ENCODE measurements at regions not wholly inside any gene's neighbourhood (a gene's known extent, or its start where the extent isn't known, plus 50 kb on each side); places are given as distances from the start of the nearest gene placed in this dataset.

- TF ChIP-seq CTCF (IDR thresholded peaks at IDR 0.05) (no peak), POLR2A (IDR thresholded peaks at IDR 0.05) (no peak)
Measured at GRCh38 chr12:131456301-131457027, 254.4 kb upstream of the SFSWAP start.

All from adrenal gland (tissue), 5 donors.